WTC11 (cell line): ENCODE measurements at regions not wholly inside any gene's neighbourhood (a gene's known extent, or its start where the extent isn't known, plus 50 kb on each side); places are given as distances from the start of the nearest gene placed in this dataset.
"Not testable (repeated sequence)": the region's sequence is repeated elsewhere in the genome, so short reads cannot be mapped to it uniquely, and the experiment has no call there.

Source experiments
- ATAC-seq: fragments of 200-7000 bp; cut with Tn5 transposase; 2 replicates; pipeline ENCODE4 v1.10.0; 2021; ENCODE audit warnings: mild to moderate bottlenecking, moderate library complexity
- CTCF ChIA-PET: fragments of 300-600 bp; sonication (Branson Sonifier 250); formaldehyde crosslinking; loops from one replicate; lab custom pipeline; 2021; ENCODE audit warnings: antibody characterized with exemption; lab: Charles Lee
- POLR2A ChIA-PET: fragments of 350-600 bp; sonication (Branson Sonifier 250); formaldehyde crosslinking; loops from one replicate; lab custom pipeline; 2021; ENCODE audit warnings: antibody characterized with exemption; lab: Charles Lee
- DNase-seq: peaks from one replicate; pipeline ENCODE4 v3.0.0; 2021; ENCODE audit warnings: low spot score
- H3K27ac Mint-ChIP-seq: 2 replicates; pipeline ENCODE4 v1.8.0; 2021; ENCODE audit warnings: mixed read lengths
- H3K27me3 Mint-ChIP-seq: 2 replicates; pipeline ENCODE4 v1.8.0; 2021; ENCODE audit warnings: low read depth, mild to moderate bottlenecking, moderate library complexity, mixed read lengths
- H3K36me3 Mint-ChIP-seq: 2 replicates; pipeline ENCODE4 v1.8.0; 2021; ENCODE audit warnings: mixed read lengths
- H3K4me1 Mint-ChIP-seq: 2 replicates; pipeline ENCODE4 v1.8.0; 2022; ENCODE audit warnings: mixed read lengths
- H3K4me3 Mint-ChIP-seq: 2 replicates; pipeline ENCODE4 v1.8.0; 2021; ENCODE audit warnings: mild to moderate bottlenecking, moderate library complexity, mixed read lengths
- H3K9me3 Mint-ChIP-seq: 2 replicates; pipeline ENCODE4 v1.8.0; 2021; ENCODE audit warnings: mixed read lengths
- CREM ChIP-seq: sonication (generic); formaldehyde crosslinking; IDR thresholded peaks from 2 replicates; pipeline ENCODE4 v1.8.1; 2022; ENCODE audit warnings: mild to moderate bottlenecking, missing genetic modification reagents, moderate library complexity
- ESRRA ChIP-seq: sonication (generic); formaldehyde crosslinking; IDR thresholded peaks from 2 replicates; pipeline ENCODE4 v1.8.1; 2022; ENCODE audit warnings: mild to moderate bottlenecking, missing genetic modification reagents, borderline replicate concordance
- GABPB1 ChIP-seq: sonication (generic); formaldehyde crosslinking; IDR thresholded peaks from 2 replicates; pipeline ENCODE4 v1.8.1; 2023; ENCODE audit warnings: mild to moderate bottlenecking, missing genetic modification reagents
- KAT7 ChIP-seq: sonication (generic); formaldehyde crosslinking; IDR thresholded peaks from 2 replicates; pipeline ENCODE4 v1.8.1; 2023; ENCODE audit warnings: missing genetic modification reagents, mild to moderate bottlenecking, borderline replicate concordance
- MYBL2 ChIP-seq: sonication (generic); formaldehyde crosslinking; IDR thresholded peaks from 2 replicates; pipeline ENCODE4 v1.8.1; 2023; ENCODE audit warnings: mild to moderate bottlenecking, moderate library complexity, missing genetic modification reagents
- RORB ChIP-seq: fragments of 250-450 bp; sonication (Bioruptor Pico); IDR thresholded peaks from 2 replicates; pipeline ENCODE4 v1.9.0; 2021; ENCODE audit warnings: mild to moderate bottlenecking
- SP1 ChIP-seq: sonication (generic); formaldehyde crosslinking; conservative IDR thresholded peaks from 2 replicates; pipeline ENCODE4 v1.8.1; 2022; ENCODE audit warnings: missing genetic modification reagents
- TCF7 ChIP-seq: sonication (generic); formaldehyde crosslinking; IDR thresholded peaks from 2 replicates; pipeline ENCODE4 v1.8.0; 2022; ENCODE audit warnings: mild to moderate bottlenecking, low read depth, missing genetic modification reagents, moderate library complexity
- TF ChIP-seq, protein P1 (sequence below): fragments of 250-450 bp; sonication (Bioruptor Pico); IDR thresholded peaks from 2 replicates; pipeline ENCODE4 v1.9.0; 2021; ENCODE audit warnings: mild to moderate bottlenecking
- TF ChIP-seq, protein P2 (sequence below): sonication (generic); formaldehyde crosslinking; IDR thresholded peaks from 2 replicates; pipeline ENCODE4 v1.8.1; 2022; ENCODE audit warnings: mild to moderate bottlenecking, missing genetic modification reagents, moderate library complexity, borderline replicate concordance
- TF ChIP-seq, protein P3 (sequence below): sonication (generic); formaldehyde crosslinking; IDR thresholded peaks from 2 replicates; pipeline ENCODE4 v1.8.1; 2023; ENCODE audit warnings: mild to moderate bottlenecking, moderate library complexity, missing genetic modification reagents
- TF ChIP-seq, protein P4 (sequence below): sonication (generic); formaldehyde crosslinking; IDR thresholded peaks from 2 replicates; pipeline ENCODE4 v1.8.1; 2022; ENCODE audit warnings: low read depth, missing genetic modification reagents, borderline replicate concordance
- TF ChIP-seq, protein P5 (sequence below): sonication (generic); formaldehyde crosslinking; IDR thresholded peaks from 2 replicates; pipeline ENCODE4 v1.8.0; 2022; ENCODE audit warnings: missing genetic modification reagents
- TF ChIP-seq, protein P6 (sequence below): sonication (generic); formaldehyde crosslinking; IDR thresholded peaks from 2 replicates; pipeline ENCODE4 v1.8.1; 2023; ENCODE audit warnings: mild to moderate bottlenecking, missing genetic modification reagents, moderate library complexity

DNA sequence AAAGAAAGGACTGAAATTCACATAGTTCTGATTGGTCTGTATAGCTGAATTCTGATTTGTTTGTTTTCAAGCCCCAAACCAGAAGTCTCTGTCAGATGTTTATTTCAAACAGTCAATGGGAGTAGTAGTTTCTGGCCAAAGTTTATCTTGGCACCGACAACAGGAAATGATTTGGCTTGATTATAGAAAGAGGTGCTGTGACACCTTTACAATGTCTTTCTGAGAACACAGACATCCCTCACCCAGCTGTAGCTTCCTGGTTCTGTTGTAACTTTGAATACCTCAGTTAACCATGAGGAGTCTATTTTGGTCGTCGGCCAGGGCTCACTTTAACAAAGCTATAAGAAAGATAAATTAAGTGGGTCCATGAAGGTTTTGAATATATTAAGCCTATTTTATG, 545.0 kb upstream of the ZNF804A start (continued):
- TF ChIP-seq, protein P1, sequence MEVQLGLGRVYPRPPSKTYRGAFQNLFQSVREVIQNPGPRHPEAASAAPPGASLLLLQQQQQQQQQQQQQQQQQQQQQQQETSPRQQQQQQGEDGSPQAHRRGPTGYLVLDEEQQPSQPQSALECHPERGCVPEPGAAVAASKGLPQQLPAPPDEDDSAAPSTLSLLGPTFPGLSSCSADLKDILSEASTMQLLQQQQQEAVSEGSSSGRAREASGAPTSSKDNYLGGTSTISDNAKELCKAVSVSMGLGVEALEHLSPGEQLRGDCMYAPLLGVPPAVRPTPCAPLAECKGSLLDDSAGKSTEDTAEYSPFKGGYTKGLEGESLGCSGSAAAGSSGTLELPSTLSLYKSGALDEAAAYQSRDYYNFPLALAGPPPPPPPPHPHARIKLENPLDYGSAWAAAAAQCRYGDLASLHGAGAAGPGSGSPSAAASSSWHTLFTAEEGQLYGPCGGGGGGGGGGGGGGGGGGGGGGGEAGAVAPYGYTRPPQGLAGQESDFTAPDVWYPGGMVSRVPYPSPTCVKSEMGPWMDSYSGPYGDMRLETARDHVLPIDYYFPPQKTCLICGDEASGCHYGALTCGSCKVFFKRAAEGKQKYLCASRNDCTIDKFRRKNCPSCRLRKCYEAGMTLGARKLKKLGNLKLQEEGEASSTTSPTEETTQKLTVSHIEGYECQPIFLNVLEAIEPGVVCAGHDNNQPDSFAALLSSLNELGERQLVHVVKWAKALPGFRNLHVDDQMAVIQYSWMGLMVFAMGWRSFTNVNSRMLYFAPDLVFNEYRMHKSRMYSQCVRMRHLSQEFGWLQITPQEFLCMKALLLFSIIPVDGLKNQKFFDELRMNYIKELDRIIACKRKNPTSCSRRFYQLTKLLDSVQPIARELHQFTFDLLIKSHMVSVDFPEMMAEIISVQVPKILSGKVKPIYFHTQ (CRISPR knock-in tag) = no peak

DNA sequence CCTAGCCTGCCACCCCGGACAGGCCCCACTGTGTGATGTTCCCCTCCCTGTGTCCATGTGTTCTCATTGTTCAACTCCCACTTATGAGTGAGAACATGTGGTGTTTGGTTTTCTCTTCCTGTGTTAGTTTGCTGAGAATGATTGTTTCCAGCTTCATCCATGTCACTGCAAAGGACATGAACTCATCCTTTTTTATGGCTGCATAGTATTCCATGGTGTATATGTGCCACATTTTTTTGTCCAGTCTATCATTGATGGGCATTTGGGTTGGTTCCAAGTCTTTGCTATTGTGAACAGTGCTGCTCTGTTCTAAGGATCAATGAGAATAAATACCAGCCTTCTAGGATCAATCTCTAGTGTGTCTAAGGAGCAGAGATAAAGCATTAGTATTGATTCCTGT, 543.9 kb upstream of the ZNF804A start:
- H3K27ac Mint-ChIP-seq, POLR2A ChIA-PET, H3K36me3 Mint-ChIP-seq, H3K4me3 Mint-ChIP-seq, H3K9me3 Mint-ChIP-seq, H3K27me3 Mint-ChIP-seq, H3K4me1 Mint-ChIP-seq, ATAC-seq, DNase-seq, CTCF ChIA-PET: not testable (repeated sequence)

DNA sequence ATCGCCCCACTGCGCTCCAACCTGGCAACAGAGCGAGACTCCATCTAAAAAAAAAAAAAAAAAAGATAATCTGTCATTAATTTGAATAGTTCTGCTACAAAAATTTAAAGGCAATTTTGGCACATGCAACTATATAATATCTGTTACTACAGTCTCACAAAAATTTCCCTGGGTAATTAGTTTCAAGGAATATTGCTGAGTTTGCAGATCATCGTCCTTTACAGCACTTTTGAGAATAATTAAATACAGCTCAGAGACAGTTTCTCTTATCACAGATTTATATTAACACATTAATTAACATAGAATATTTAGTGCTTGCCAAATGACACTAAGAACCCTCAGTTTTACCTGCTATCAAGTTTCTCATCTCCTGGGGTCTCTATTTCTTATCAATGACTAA, 540.4 kb upstream of the ZNF804A start:
- DNase-seq (no peak), ATAC-seq (no peak)
- H3K27me3 Mint-ChIP-seq = no peaks in the 10 kb centered on the region
- no peaks in the 10 kb centered on the region for H3K36me3 Mint-ChIP-seq
- no peaks in the 10 kb centered on the region for H3K4me1 Mint-ChIP-seq
- TF ChIP-seq, protein P2, sequence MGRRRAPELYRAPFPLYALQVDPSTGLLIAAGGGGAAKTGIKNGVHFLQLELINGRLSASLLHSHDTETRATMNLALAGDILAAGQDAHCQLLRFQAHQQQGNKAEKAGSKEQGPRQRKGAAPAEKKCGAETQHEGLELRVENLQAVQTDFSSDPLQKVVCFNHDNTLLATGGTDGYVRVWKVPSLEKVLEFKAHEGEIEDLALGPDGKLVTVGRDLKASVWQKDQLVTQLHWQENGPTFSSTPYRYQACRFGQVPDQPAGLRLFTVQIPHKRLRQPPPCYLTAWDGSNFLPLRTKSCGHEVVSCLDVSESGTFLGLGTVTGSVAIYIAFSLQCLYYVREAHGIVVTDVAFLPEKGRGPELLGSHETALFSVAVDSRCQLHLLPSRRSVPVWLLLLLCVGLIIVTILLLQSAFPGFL (CRISPR knock-in tag) = no peak
- TF ChIP-seq GABPB1 (CRISPR knock-in tag) (no peak), KAT7 (CRISPR knock-in tag) (no peak), ESRRA (CRISPR knock-in tag) (no peak)
- TF ChIP-seq, protein P3, sequence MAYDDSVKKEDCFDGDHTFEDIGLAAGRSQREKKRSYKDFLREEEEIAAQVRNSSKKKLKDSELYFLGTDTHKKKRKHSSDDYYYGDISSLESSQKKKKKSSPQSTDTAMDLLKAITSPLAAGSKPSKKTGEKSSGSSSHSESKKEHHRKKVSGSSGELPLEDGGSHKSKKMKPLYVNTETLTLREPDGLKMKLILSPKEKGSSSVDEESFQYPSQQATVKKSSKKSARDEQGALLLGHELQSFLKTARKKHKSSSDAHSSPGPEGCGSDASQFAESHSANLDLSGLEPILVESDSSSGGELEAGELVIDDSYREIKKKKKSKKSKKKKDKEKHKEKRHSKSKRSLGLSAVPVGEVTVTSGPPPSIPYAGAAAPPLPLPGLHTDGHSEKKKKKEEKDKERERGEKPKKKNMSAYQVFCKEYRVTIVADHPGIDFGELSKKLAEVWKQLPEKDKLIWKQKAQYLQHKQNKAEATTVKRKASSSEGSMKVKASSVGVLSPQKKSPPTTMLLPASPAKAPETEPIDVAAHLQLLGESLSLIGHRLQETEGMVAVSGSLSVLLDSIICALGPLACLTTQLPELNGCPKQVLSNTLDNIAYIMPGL (CRISPR knock-in tag) = no peak
- no peak overlapping the region for H3K27ac Mint-ChIP-seq
- H3K4me3 Mint-ChIP-seq = no peak overlapping the region
- ChIA-PET CTCF (no interaction called here), POLR2A (no interaction called here)
- peaks cover 15% of the 10 kb centered on the region for H3K9me3 Mint-ChIP-seq

DNA sequence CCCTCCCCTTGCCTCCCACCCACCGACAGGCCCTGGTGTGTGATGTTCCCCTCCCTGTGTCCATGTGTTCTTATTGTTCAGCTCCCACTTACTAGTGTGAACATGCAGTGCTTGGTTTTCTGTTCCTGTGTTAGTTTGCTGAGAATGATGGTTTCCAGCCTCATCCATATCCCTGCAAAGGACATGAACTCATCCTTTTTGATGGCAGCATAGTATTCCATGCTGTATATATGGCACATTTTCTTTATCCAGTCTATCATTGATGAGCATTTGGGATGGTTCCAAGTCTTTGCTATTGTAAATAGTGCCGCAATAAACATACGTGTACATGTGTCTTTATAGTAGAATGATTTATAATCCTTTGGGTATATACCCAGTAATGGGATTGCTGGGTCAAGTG, 538.1 kb upstream of the ZNF804A start:
- CTCF ChIA-PET, H3K4me3 Mint-ChIP-seq, DNase-seq, POLR2A ChIA-PET, ATAC-seq, H3K27ac Mint-ChIP-seq, H3K36me3 Mint-ChIP-seq, H3K4me1 Mint-ChIP-seq, H3K27me3 Mint-ChIP-seq: not testable (repeated sequence)
- peaks cover 16% of the 10 kb centered on the region for H3K9me3 Mint-ChIP-seq

DNA sequence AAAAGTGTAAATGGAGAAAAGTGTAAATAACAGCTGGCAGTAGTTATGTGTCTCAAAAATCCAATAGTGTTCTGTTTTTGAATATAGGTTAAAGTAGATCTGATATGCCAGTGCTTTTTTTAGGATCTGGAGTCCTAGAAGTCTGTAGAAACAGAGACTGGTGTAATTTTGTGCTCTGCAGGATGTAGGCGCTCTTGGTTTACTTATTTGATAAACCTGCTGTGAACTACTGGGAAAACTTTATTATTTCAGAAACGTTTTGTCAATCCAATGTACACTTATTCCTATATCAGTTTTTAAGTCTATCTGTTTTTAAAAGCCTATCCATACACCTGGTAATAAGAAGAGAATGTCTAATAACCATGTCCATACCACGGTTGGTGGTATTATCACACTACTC, 530.8 kb upstream of the ZNF804A start:
- H3K36me3 Mint-ChIP-seq = no peaks in the 10 kb centered on the region
- ChIA-PET POLR2A (no interaction called here), CTCF (no interaction called here)
- no peak overlapping the region for H3K4me3 Mint-ChIP-seq
- H3K27me3 Mint-ChIP-seq = no peaks in the 10 kb centered on the region
- no peak overlapping the region for H3K27ac Mint-ChIP-seq
- peaks cover 2% of the 10 kb centered on the region; the same call in 1 of the 2 replicates for H3K4me1 Mint-ChIP-seq
- 0 out of 2 replicates have a peak, but pooled peaks cover 4% of the 10 kb centered on the region for H3K9me3 Mint-ChIP-seq
- no peak for DNase-seq
- ATAC-seq = peak; percentile 68
- TF ChIP-seq, protein P4, sequence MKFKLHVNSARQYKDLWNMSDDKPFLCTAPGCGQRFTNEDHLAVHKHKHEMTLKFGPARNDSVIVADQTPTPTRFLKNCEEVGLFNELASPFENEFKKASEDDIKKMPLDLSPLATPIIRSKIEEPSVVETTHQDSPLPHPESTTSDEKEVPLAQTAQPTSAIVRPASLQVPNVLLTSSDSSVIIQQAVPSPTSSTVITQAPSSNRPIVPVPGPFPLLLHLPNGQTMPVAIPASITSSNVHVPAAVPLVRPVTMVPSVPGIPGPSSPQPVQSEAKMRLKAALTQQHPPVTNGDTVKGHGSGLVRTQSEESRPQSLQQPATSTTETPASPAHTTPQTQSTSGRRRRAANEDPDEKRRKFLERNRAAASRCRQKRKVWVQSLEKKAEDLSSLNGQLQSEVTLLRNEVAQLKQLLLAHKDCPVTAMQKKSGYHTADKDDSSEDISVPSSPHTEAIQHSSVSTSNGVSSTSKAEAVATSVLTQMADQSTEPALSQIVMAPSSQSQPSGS = no peak
- TF ChIP-seq, protein P5, sequence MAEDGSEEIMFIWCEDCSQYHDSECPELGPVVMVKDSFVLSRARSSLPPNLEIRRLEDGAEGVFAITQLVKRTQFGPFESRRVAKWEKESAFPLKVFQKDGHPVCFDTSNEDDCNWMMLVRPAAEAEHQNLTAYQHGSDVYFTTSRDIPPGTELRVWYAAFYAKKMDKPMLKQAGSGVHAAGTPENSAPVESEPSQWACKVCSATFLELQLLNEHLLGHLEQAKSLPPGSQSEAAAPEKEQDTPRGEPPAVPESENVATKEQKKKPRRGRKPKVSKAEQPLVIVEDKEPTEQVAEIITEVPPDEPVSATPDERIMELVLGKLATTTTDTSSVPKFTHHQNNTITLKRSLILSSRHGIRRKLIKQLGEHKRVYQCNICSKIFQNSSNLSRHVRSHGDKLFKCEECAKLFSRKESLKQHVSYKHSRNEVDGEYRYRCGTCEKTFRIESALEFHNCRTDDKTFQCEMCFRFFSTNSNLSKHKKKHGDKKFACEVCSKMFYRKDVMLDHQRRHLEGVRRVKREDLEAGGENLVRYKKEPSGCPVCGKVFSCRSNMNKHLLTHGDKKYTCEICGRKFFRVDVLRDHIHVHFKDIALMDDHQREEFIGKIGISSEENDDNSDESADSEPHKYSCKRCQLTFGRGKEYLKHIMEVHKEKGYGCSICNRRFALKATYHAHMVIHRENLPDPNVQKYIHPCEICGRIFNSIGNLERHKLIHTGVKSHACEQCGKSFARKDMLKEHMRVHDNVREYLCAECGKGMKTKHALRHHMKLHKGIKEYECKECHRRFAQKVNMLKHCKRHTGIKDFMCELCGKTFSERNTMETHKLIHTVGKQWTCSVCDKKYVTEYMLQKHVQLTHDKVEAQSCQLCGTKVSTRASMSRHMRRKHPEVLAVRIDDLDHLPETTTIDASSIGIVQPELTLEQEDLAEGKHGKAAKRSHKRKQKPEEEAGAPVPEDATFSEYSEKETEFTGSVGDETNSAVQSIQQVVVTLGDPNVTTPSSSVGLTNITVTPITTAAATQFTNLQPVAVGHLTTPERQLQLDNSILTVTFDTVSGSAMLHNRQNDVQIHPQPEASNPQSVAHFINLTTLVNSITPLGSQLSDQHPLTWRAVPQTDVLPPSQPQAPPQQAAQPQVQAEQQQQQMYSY (CRISPR knock-in tag) = no peak
- TF ChIP-seq, protein P6, sequence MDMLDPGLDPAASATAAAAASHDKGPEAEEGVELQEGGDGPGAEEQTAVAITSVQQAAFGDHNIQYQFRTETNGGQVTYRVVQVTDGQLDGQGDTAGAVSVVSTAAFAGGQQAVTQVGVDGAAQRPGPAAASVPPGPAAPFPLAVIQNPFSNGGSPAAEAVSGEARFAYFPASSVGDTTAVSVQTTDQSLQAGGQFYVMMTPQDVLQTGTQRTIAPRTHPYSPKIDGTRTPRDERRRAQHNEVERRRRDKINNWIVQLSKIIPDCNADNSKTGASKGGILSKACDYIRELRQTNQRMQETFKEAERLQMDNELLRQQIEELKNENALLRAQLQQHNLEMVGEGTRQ (CRISPR knock-in tag) = no peak
- TF ChIP-seq CREM (CRISPR knock-in tag) (no peak), MYBL2 (no peak), RORB (CRISPR knock-in tag) (no peak), TCF7 (CRISPR knock-in tag) (no peak), SP1 (CRISPR knock-in tag) (no peak)
- TF ChIP-seq, protein P2 (CRISPR knock-in tag) = no peak
